Cerebellar cortex (tissue), 1 donor: ENCODE measurements at regions not wholly inside any gene's neighbourhood (a gene's known extent, or its start where the extent isn't known, plus 50 kb on each side); places are given as distances from the start of the nearest gene placed in this dataset.
A peak's percentile ranks its signal among the peaks of the same experiment; 100 is the strongest.
"Not testable (repeated sequence)": the region's sequence is repeated elsewhere in the genome, so short reads cannot be mapped to it uniquely, and the experiment has no call there.

Experiments
- DNase-seq: peaks from one replicate; pipeline ENCODE4 v3.0.0-alpha.2; 2015; ENCODE audit warnings: low spot score

- DNase-seq, result no peak
Observed at GRCh38 chr10:59037506-59037905, 138.9 kb upstream of the PHYHIPL start.

- DNase-seq, result not testable (repeated sequence)
Observed at GRCh38 chr10:59043358-59043757, 133.1 kb upstream of the PHYHIPL start.

DNA sequence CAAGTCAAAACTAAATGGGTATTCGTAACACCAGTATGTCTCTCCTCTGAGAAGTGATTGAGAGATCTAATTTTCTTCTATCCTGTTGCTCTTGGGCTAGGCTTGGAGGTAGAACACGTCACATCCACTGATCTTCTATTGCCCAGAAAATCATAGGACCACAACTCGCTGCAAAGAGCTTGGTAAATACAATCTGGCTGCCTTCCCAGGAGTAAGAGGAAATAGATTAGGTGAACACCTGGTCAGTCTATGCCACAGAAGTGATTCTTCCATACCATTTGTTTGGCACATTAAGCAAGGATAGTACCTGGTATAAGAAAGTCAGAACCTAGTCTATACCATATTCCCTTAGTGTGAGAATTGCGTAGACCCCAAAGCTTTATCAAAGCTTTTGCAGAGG lies 129.3 kb upstream of the PHYHIPL start:
- DNase-seq, result peak; percentile 15

DNA sequence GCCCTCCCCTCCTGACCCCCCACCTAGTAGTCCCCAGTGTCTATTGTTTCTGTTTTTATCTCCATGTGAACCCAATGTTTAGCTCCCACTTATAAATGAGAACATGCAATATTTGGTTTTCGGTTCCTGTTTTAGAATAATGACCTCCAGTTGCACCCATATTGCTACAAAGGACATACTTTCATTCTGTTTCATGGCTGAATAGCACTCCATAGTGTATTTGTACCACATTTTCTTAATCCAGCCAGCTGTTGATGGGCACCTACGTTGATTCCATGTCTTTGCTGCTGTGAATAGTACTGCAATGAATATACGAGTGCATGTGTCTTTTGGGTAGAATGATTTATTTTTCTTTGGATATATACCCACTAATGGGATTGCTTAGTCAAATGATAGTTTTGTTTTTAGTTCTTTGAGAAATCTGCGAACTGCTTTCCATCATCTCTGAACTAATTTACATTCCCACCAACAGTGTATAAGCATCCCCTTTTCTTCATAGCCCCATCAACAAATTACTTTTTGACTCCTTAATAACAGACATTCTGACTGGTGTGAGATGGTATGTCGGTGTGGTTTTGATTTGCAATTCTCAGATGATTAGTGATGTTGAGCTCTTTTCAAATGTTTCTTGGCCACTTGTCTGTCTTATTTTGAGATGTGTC lies 128.4 kb upstream of the PHYHIPL start:
- DNase-seq, result no peak

- DNase-seq, result not testable (repeated sequence)
Observed at GRCh38 chr10:59053502-59053901, 122.9 kb upstream of the PHYHIPL start.

- no peak for DNase-seq
Observed at GRCh38 chr10:59055045-59055444, 121.4 kb upstream of the PHYHIPL start.

- DNase-seq, result peak; percentile 62
Observed at GRCh38 chr10:59057345-59057744, 119.1 kb upstream of the PHYHIPL start.

- no peak for DNase-seq
Observed at GRCh38 chr10:59060852-59061251, 115.6 kb upstream of the PHYHIPL start.

DNA sequence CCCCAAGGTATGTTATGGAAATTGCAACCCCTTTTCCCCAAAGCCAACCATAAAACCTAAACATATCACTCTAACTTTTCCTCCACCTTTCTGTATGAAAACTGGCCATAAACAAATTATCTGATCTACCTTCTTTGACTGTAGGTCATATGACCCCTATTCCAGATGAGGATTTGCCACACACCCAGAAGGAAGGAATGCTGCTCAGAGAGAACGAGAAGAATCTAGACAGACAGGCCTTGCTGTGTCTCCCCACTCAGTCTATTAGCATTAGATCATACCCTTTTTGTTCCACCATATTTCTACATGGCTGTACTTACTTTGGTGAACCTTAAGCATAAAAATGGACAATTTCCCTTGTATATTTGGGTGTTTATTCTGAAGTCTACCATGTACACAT lies 113.0 kb upstream of the PHYHIPL start:
- DNase-seq, result no peak

DNA sequence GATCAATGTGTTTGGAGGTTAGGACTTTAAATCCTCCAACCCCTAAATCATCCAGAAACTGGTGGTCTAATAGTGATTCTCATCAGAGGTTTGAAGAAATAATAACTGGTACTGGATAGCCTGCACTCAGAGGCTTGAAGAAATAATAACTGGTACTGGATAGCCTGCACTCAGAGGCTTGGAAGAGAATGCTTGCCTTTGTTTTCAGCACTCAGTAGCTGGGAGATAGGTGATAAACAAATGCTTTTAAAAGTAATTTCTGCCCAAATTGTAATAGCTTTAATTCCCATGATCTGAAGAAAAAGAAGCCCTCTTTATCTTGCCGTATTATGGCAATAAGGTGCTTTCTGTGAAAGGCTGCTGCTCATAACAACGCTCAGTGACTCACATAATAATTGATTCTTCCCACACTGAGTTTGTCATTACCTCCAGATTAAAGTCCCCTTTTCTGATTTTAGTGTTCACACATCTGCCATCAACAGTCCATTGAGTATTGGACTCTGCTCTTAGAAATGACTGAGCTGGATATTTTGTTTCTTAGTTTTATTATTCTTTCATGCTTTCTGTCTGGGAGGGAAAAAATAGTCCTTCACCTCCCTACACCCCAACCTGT lies 112.3 kb upstream of the PHYHIPL start:
- no peak for DNase-seq

DNA sequence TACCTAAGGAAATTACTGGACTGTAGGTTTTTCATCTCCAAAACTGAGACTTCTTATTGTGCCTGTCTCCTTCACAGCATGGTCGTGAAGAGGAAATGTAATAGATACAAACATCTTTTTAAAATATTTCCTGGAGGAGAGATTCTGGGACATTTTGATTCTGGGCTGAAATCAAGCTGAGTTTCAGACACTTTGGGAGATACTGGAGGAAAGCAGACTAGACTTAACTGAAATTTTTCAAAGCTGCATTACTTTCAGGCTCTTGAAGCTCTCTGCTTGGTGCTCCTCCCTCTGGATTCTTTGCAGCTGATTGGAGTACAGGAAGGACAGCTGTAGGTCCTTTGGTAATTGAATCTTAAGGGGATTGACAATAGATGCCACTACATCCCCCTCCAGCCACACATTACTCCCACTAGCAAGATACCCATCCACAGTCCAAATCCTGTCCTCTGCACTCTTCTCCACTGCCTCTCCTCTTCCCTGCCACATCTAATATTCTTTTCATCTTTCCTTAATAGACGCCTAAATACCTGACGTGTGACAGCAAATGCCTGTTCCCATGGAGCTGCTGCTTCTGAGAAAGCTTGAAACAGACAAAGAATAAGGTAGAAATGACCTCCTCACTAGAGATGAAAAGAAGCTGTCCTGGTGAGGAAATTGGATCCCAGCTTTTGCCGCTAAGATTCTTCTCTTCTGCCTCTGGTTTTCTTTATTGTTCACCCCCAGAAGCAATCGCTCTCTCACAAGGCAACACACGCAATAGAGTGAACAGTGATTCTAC lies 111.5 kb upstream of the PHYHIPL start:
- DNase-seq, result no peak

- no peak for DNase-seq
Observed at GRCh38 chr10:59068581-59069191, 107.8 kb upstream of the PHYHIPL start.

DNA sequence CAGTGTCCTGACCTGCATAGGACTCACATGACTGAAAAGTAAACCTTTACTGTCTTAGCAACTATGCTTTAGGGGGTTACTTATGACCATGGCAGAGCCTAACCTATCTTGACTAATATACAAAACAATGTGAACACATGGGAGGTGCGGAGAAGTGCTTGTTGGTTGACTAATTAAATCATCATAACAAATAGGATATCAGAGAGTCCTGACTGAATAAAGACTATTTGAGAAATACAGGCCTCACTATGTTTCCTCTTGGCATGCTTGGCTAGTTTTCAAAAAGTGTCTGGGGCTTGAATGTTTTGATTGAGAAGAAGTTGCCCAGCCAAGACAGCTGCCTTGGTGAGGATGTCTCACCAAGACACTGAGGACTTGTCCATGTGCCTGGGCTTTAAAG lies 104.4 kb upstream of the PHYHIPL start:
- DNase-seq, result no peak

DNA sequence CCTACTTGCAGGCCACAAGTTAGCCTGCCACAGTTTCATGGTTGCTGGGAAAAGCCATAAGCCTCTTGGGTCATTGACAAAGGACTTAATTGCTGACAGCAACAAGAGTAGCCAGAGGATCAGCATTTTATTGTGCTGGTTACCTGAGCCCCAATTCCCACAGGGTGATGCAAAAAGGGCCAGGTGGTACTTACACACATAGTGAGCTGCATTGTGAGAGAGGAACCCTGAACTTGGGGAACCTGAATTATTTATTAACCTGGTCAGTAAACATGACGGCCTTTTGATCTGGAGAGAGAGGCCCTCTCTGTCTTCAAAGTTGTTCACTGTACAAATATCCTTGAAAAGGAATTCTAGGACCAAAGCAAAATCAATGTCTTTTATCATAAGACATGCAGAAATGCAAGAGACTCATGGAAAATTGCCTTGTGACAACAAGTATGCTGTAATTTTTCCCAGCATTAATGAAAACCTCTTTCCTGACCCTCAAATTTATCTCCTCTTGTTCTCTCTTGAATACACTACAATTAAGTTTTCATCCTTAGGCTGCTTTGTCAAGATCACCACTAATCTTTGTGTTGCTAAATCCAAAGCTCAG lies 102.9 kb upstream of the PHYHIPL start:
- DNase-seq, result no peak

DNA sequence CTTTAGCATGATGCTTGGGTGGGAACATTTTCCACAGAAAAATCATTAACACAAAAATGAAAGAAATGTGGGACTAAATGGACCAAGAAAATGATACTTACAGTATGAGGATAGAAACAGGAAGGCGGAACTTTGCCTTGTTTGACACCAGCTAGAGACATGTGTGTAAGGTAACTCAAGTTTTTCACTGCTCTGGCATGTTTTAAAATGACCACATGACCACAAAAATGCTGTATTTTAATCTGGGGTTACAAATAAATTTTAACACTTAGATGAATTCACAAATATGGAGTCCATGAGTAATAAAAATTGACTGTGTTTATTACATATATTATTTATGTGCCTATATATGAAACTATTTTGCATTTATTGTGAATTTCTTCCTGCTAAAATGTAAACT lies 100.9 kb upstream of the PHYHIPL start:
- DNase-seq, result no peak

DNA sequence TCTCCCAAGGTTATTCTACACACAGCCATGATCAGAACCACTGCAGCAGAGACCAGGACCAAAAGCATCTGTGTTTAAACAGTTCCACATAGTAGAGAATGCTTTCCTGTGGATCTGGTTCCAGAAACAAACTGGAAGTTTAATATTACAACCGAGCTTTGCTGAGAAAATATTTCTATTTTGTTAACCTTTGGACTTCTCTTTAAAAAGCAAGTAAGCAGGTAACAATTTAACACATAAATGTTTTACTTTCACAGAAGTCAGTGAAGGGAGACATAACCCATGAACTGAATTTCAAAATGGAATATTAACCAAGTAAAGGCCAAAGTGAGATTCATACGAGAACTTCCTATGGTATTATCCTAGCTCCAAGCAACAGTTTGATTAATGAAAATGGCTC lies 98.6 kb upstream of the PHYHIPL start:
- DNase-seq, result no peak

DNA sequence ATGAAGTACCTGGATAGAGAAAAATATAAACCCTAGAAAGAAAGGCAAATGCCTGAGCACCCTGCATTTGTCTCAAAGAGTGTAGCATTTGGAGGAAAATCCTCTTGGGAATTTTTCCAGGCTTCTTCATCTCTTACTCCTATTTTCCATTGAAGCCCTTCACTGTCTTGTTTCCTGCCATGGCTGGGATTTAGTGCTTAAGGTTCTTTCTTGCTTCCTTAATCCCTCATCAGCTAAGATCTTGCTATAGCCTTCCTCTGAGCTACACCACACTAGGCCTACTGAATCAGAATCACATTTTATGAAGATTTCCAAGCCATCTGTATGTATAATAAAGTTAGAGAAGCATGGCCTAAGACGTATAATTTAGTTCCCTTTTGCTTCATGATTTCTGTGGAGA lies 97.5 kb upstream of the PHYHIPL start:
- DNase-seq, result no peak

- DNase-seq, result no peak
Observed at GRCh38 chr10:59079386-59080226, 96.8 kb upstream of the PHYHIPL start.

- DNase-seq, result no peak
Observed at GRCh38 chr10:59082249-59082648, 94.2 kb upstream of the PHYHIPL start.

- no peak for DNase-seq
Observed at GRCh38 chr10:59085054-59085453, 91.4 kb upstream of the PHYHIPL start.

GRCh38 chr10:59085711-59086502 lies 90.5 kb upstream of the PHYHIPL start:
- DNase-seq, result no peak
